ENCODE measurements at regions not wholly inside any gene's neighbourhood (a gene's known extent, or its start where the extent isn't known, plus 50 kb on each side); places are given as distances from the start of the nearest gene placed in this dataset.
"Not testable (repeated sequence)": the region's sequence is repeated elsewhere in the genome, so short reads cannot be mapped to it uniquely, and the experiment has no call there.

- DNase-seq (ENCODE audit: low spot score) = no peak
Measured at GRCh38 chr11:134978388-134979088, 566.5 kb upstream of the B3GAT1 start.

- DNase-seq (ENCODE audit: low spot score) = no peak
Measured at GRCh38 chr11:134976551-134976950, 564.5 kb upstream of the B3GAT1 start.

GRCh38 chr11:134975866-134976376 is 563.9 kb upstream of the B3GAT1 start:
- DNase-seq (ENCODE audit: low spot score) = no peak

GRCh38 chr11:134973801-134974200 is 561.8 kb upstream of the B3GAT1 start:
- DNase-seq (ENCODE audit: low spot score) = no peak

- no peak for DNase-seq (ENCODE audit: low spot score)
Measured at GRCh38 chr11:134971381-134971780, 559.3 kb upstream of the B3GAT1 start.

- no peak for DNase-seq (ENCODE audit: low spot score)
Measured at GRCh38 chr11:134967746-134968145, 555.7 kb upstream of the B3GAT1 start.

- DNase-seq (ENCODE audit: low spot score) = not testable (repeated sequence)
Measured at GRCh38 chr11:134961386-134961785, 549.3 kb upstream of the B3GAT1 start.

GRCh38 chr11:134958870-134959269 is 546.8 kb upstream of the B3GAT1 start:
- no peak for DNase-seq (ENCODE audit: low spot score)

GRCh38 chr11:134958336-134958640 is 546.2 kb upstream of the B3GAT1 start:
- DNase-seq (ENCODE audit: low spot score) = no peak

GRCh38 chr11:134957540-134958335 is 545.7 kb upstream of the B3GAT1 start:
- no peak for DNase-seq (ENCODE audit: low spot score)

GRCh38 chr11:134956450-134957210 is 544.6 kb upstream of the B3GAT1 start:
- DNase-seq (ENCODE audit: low spot score) = no peak

GRCh38 chr11:134955970-134956369 is 543.9 kb upstream of the B3GAT1 start:
- not testable (repeated sequence) for DNase-seq (ENCODE audit: low spot score)

- no peak for DNase-seq (ENCODE audit: low spot score)
Measured at GRCh38 chr11:134955281-134955680, 543.2 kb upstream of the B3GAT1 start.

- not testable (repeated sequence) for DNase-seq (ENCODE audit: low spot score)
Measured at GRCh38 chr11:134954456-134954855, 542.4 kb upstream of the B3GAT1 start.

- DNase-seq (ENCODE audit: low spot score) = not testable (repeated sequence)
Measured at GRCh38 chr11:134953417-134953970, 541.5 kb upstream of the B3GAT1 start.

GRCh38 chr11:134951305-134951700 is 539.3 kb upstream of the B3GAT1 start:
- no peak for DNase-seq (ENCODE audit: low spot score)

- no peak for DNase-seq (ENCODE audit: low spot score)
Measured at GRCh38 chr11:134950692-134951304, 538.8 kb upstream of the B3GAT1 start.

- DNase-seq (ENCODE audit: low spot score) = peak; percentile 19
Measured at GRCh38 chr11:134949121-134950090, 537.4 kb upstream of the B3GAT1 start.

- DNase-seq (ENCODE audit: low spot score) = no peak
Measured at GRCh38 chr11:134947556-134947955, 535.5 kb upstream of the B3GAT1 start.

- no peak for DNase-seq (ENCODE audit: low spot score)
Measured at GRCh38 chr11:134945993-134946392, 534.0 kb upstream of the B3GAT1 start.

GRCh38 chr11:134944986-134945385 is 532.9 kb upstream of the B3GAT1 start:
- no peak for DNase-seq (ENCODE audit: low spot score)

All from RKO (cell line).